ENCODE measurements at regions not wholly inside any gene's neighbourhood (a gene's known extent, or its start where the extent isn't known, plus 50 kb on each side); places are given as distances from the start of the nearest gene placed in this dataset.

DNA sequence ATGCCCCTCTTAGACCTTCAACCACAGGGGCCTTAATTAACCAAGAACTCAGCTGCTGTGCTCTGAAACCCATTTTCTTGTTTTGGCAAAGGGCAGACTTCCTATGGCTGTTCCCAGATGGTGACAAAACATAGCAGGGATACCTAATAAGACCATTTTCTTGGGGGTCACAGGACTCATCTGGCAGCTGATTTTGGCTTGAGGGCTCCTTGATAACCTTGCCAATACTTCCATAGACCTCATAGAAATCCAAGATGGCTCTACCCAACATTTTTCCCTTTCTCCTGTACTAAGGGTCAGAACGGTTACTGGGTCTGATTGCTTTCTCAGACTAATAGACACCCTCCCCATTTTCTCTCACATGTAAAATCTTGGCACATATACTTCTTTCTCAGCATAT lies 757.7 kb upstream of the SEMA6A start:
- TF ChIP-seq, protein P1, sequence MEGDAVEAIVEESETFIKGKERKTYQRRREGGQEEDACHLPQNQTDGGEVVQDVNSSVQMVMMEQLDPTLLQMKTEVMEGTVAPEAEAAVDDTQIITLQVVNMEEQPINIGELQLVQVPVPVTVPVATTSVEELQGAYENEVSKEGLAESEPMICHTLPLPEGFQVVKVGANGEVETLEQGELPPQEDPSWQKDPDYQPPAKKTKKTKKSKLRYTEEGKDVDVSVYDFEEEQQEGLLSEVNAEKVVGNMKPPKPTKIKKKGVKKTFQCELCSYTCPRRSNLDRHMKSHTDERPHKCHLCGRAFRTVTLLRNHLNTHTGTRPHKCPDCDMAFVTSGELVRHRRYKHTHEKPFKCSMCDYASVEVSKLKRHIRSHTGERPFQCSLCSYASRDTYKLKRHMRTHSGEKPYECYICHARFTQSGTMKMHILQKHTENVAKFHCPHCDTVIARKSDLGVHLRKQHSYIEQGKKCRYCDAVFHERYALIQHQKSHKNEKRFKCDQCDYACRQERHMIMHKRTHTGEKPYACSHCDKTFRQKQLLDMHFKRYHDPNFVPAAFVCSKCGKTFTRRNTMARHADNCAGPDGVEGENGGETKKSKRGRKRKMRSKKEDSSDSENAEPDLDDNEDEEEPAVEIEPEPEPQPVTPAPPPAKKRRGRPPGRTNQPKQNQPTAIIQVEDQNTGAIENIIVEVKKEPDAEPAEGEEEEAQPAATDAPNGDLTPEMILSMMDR (IDR thresholded peaks at IDR 0.05; ENCODE audit: low read depth, low read length), result no peak
- no peak for TF ChIP-seq EZH2phosphoT487 (IDR thresholded peaks at IDR 0.05; ENCODE audit: low read depth)

Measured in OCI-LY3 (cell line).